ENCODE measurements at regions not wholly inside any gene's neighbourhood (a gene's known extent, or its start where the extent isn't known, plus 50 kb on each side); places are given as distances from the start of the nearest gene placed in this dataset.
A peak's percentile ranks its signal among the peaks of the same experiment; 100 is the strongest.

DNA sequence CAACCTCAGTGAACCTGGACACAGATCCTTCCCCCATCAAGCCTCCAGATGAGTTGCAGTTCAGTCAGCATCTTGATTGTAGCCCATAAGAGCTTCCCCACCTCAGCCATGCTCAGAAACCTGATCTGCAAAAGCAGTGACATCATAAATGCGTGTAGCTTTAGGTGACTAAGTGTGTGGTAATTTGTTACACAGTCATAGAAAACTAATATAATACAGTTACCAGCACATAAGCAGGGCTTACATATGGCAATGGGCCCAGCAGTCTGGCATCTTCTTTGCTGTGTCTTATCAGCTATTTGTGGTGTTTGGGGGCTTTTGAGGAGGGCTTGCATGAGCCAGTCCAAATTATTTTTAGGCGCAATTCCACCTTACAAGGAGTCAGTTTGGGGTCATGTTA is 807.0 kb downstream of the SLC4A3 start:
- DNase-seq (ENCODE audit: low read depth): peak; percentile 34

DNA sequence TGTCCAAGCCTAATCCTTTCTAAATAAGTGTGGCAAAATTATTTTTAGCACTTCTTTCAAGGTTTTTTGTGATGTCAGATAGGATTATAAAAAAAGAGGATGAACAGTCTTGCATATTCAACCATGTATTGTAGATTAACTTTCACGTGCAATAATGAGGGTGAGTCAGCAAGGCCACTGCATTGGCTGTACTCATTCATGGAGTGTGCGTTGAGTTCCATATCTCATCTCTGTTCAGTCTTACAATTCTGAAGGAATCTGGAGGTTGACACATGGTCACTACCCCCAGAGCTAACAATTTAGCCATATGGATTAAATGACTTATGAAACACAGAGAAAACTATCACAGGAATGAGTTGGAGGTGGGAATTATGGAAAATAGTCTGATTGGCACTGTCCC is 810.5 kb downstream of the SLC4A3 start:
- DNase-seq (ENCODE audit: low read depth): no peak

DNA sequence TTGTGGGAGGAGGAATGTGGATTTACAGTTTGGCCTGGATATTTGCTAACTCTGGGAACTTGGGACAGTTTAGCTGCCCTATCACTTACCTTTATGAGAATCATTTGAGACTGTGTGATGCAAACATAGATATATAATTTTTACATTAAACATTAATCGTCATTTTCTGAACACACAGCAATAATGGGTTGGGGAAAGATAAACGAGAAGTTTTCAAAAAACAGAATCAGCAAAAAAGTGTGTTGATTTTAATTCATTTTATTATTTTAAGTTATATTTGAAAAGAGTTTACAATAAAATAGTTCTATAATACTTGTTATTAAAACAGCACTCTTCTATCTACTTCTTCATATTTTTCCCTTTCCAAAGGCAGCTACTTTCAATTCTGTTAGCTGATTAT is 813.3 kb downstream of the SLC4A3 start:
- DNase-seq (ENCODE audit: low read depth): no peak

- DNase-seq (ENCODE audit: low read depth): no peak
Measured at GRCh38 chr2:220441404-220441803, 814.0 kb downstream of the SLC4A3 start.

DNA sequence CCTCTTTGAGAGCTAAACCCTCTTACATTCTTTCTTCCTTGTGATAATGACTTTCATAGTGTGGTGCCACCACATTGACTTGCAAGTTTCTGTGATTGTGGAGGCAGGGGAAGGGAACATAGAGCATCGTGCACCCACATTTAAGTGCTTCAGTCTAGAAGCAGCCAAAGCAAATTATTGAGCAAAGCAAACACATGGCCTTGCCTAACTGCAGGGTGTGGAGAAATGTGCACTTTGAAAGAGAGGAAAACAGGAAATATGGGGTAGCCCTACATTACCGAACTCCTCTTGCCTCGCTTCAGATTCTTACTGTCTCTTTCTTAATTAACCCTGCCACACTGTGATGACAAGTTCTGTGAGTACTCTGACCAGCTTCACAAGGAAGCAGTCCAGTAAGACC is 814.6 kb downstream of the SLC4A3 start:
- no peak for DNase-seq (ENCODE audit: low read depth)

GRCh38 chr2:220445429-220446105 is 818.1 kb downstream of the SLC4A3 start:
- DNase-seq (ENCODE audit: low read depth): peak; percentile 19

GRCh38 chr2:220446106-220446712 is 818.8 kb downstream of the SLC4A3 start:
- no peak for DNase-seq (ENCODE audit: low read depth)

- no peak for DNase-seq (ENCODE audit: low read depth)
Measured at GRCh38 chr2:220450846-220451245, 823.4 kb downstream of the SLC4A3 start.

DNA sequence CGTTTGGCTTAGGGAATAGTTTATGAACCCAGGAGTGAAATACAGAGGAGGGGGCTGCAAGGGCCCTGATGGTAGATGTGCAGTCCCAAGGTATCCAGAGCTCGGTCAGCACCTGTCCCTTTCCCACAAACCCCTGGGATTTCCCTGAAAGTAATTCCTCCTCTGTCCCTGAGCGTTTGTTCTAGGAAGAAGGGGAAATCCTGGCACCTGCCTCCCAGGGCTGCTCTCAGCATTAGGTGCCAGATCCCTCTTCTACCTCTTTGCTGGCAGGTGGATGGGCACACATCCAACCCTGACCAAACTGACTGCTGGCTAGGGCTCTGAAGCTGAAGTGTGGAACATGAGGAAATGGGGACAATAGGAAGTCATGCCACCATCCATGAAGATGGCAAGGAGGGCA is 824.0 kb downstream of the SLC4A3 start:
- DNase-seq (ENCODE audit: low read depth): no peak

GRCh38 chr2:220452561-220452960 is 825.1 kb downstream of the SLC4A3 start:
- DNase-seq (ENCODE audit: low read depth): no peak

DNA sequence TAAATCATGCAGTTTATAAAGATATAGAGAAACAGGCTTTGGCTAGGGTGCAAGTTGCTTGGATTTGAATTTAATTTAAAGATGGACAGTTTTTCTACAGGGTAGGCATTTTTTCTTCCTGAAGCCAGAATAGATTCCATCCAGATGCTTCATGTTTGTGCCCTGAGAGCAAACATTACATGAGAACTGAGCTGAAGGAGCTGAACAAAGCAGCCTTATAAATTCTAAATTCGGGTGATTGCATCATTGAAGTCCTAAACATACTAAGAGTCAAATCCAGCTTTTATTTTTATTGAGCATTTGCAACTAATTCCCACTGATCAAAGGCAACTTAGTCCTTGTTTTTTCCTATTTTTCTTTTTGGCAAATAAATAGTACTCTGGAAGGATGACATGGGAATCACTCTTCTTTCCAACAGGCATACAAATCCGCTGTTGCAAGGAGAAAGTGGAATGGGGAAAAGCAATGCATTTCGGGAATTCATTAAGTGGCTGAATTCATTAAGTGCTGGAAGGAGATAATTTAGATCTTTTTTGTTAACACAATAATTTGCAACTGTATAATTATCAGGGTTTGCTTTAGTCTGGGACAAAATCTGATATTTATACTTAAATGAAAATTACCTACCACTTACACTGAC is 828.0 kb downstream of the SLC4A3 start:
- no peak for DNase-seq (ENCODE audit: low read depth)

DNA sequence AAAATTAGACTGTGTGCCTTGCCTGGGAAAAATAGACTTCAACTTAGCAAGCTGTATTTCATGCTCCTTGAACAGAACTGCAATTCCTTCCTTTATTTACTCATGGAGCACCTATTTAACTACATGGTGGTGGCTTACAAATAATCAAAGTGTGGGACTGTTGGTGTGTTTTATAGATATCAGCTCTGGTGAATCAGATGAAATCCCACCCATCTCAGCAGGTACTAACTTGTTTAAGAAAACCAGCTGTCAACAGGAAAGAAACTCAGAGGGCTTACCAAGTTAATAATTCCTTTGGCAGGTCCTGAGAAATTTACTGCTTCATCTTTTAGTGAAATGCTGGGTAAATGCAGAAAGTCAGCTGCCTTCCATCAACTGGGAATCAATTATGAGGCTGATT is 830.6 kb downstream of the SLC4A3 start:
- no peak for DNase-seq (ENCODE audit: low read depth)

- no peak for DNase-seq (ENCODE audit: low read depth)
Measured at GRCh38 chr2:220460257-220460985, 833.0 kb downstream of the SLC4A3 start.

DNA sequence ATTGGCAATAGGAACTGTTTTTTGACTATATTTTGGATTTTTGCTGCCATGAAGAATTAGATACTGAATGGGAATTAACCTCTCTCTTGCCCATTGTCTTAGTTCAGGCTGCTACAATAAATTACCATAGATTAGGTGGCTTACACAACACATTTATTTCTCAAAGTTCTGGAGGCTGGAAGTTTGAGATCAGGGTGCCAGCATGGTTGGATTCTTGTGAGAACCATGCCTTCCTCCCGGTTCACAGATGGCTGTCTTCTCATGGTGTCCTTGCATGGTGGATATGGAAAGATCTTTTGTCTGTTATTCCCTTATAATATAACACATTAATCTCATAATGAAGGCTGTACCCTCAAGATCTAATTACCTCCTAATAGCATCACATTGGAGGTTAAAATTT is 836.4 kb downstream of the SLC4A3 start:
- DNase-seq (ENCODE audit: low read depth): no peak

DNA sequence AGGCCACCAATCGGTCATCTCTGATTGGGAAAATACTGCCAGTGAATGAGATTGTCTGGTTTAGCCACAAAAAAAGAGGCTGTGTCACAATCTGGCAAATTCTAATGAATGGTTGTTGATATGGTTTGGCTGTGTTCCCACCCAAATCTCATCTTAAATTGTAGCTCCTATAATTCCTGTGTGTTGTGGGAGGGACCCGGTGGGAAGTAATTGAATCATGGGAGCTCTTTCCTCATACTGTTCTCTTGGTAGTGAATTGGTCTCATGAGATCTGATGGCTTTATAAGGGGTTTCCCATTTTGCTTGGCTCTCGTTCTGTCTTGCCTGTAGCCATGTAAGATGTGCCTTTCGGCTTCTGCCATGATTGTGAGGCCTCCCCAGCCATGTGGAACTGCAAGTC is 838.3 kb downstream of the SLC4A3 start:
- no peak for DNase-seq (ENCODE audit: low read depth)

GRCh38 chr2:220466251-220466691 is 838.8 kb downstream of the SLC4A3 start:
- no peak for DNase-seq (ENCODE audit: low read depth)

GRCh38 chr2:220469201-220469600 is 841.8 kb downstream of the SLC4A3 start:
- DNase-seq (ENCODE audit: low read depth): peak; percentile 27

GRCh38 chr2:220473611-220474010 is 846.2 kb downstream of the SLC4A3 start:
- no peak for DNase-seq (ENCODE audit: low read depth)

- no peak for DNase-seq (ENCODE audit: low read depth)
Measured at GRCh38 chr2:220476877-220477276, 849.4 kb downstream of the SLC4A3 start.

DNA sequence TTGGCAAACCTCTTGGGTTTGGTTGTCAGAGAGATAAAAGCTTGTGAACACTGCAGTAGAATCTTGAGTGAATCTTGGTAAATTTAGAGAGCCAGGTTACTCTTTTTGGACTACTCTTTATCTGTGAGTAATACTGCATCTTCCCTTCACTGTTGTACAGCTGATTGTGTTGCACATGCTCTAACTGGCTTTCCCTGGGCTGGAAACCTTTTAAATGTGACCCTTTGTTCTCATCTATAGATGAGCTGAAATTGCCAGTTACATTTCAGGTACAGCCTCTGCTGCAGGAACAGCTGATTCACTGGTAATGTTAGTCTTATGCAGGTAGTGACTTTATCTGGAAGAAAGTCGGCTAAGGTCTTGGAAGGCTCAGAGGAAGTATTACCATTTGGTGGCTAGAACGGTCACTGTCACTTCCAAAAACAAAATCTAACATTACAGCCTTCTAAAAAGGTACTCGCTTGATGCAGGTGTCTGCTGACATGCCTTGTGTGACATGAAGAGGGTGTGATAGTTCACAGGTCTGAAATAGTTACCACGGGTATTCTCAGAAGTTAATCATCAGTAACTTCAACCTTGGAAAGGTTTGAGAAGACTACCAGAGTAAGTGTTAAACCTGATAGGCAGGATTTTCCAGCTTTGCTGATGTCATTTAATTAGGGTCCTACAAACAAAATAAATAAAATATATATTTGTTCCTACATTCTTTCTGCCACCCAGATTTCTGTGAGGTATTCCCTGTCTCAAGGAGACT is 851.1 kb downstream of the SLC4A3 start:
- DNase-seq (ENCODE audit: low read depth): no peak

DNA sequence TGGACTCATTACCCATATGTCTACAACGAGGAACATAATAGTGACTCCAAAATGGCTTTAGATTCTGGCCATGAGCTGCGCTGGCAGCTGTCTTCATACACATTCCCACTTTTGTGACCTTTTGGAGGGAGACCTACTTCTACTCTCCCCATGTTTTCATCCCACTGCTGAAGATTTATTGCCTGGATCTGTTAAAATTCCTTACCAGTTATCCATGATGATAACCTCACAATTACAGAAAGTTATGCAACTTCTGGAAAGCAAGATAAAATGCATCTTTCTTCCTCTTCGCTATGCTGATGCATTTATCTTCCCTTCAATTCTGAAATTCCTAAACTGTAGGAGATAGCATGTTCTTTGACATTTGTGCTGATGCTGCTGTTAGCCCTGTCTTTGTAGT is 855.3 kb downstream of the SLC4A3 start:
- no peak for DNase-seq (ENCODE audit: low read depth)

GRCh38 chr2:220489121-220489520 is 861.7 kb downstream of the SLC4A3 start:
- DNase-seq (ENCODE audit: low read depth): no peak

All from non-pigmented ciliary epithelial cell (primary cell).